K562 (cell line): ENCODE measurements at regions not wholly inside any gene's neighbourhood (a gene's known extent, or its start where the extent isn't known, plus 50 kb on each side); places are given as distances from the start of the nearest gene placed in this dataset.

Experiments
- ATAC-seq: fragments of 200-7000 bp; cut with Tn5 transposase; 3 replicates; pipeline ENCODE4 v1.9.1; 2020; ENCODE audit warnings: moderate library complexity
- BruUV-seq: library from RNA; stranded (reverse); fragments of 400-500 nt; replicated peaks from 2 replicates; lab custom pipeline; 2021; lab: Mats Ljungman, UMichigan
- CTCF ChIA-PET: fragments of 300-600 bp; formaldehyde crosslinking; extraction: SDS; loops from one replicate; lab custom pipeline; 2021; ENCODE audit warnings: low intra/inter-chr PET ratio; lab: Yijun Ruan, JAX
- POLR2A ChIA-PET: fragments of 300-600, 350-650 bp; sonication (Branson Sonifier 250); formaldehyde crosslinking; extraction: SDS; loops from one replicate; lab custom pipeline; 2021; ENCODE audit warnings: antibody characterized with exemption, inconsistent platforms; lab: Yijun Ruan, JAX
- DNase-seq, 4 experiments: peaks; one replicate each; pipeline versions ENCODE4 v3.0.0 to v3.0.0-alpha.2; 2011 to 2018; ENCODE audit warnings: low spot score in 3 of 4, mixed read lengths in 3 of 4; ENCODE audit errors: extremely low read depth in 1 of 4
- FAIRE-seq: peaks from 2 replicates; lab custom pipeline; 2011; peaks lifted over from hg19 to GRCh38; lab: Jason Lieb, UNC
- H2AFZ ChIP-seq: 2 replicates; pipeline ENCODE4 v1.6.0; 2011; ENCODE audit warnings: low read depth, low read length, control low read depth, inconsistent platforms
- H3K27ac ChIP-seq: fragments of 200-600 bp; 3 replicates; pipeline ENCODE4 v1.8.0; 2011; ENCODE audit warnings: low read depth, mild to moderate bottlenecking, control low read depth, inconsistent platforms, low read length, moderate library complexity, mixed read lengths; ENCODE audit errors: extremely low read depth
- H3K27me3 ChIP-seq, 2 experiments: fragments of 300-600 bp in 1 of 2; 2 replicates in 1 of 2; 3 replicates in 1 of 2; pipeline versions ENCODE4 v1.6.0 to v1.8.0; 2011; ENCODE audit warnings: inconsistent platforms in 2 of 2, low read length in 2 of 2, mild to moderate bottlenecking in 1 of 2, mixed read lengths in 1 of 2, moderate library complexity in 1 of 2; ENCODE audit not compliant: control insufficient read depth in 2 of 2, insufficient read depth in 2 of 2
- H3K36me3 ChIP-seq: fragments of 300-600 bp; 3 replicates; pipeline ENCODE4 v1.8.0; 2011; ENCODE audit warnings: mild to moderate bottlenecking, low read length, inconsistent platforms; ENCODE audit not compliant: control insufficient read depth, insufficient read depth
- H3K4me1 ChIP-seq, 2 experiments: fragments of 200-600 bp in 1 of 2; replicated peaks in 1 of 2; 2 replicates in 1 of 2; 3 replicates in 1 of 2; pipeline versions ENCODE4 v1.5.1 to v1.8.0; 2011; ENCODE audit warnings: inconsistent platforms in 2 of 2, low read length in 2 of 2, mild to moderate bottlenecking in 1 of 2, mixed read lengths in 1 of 2, moderate library complexity in 1 of 2; ENCODE audit not compliant: control insufficient read depth in 2 of 2, insufficient read depth in 2 of 2
- H3K4me2 ChIP-seq: 2 replicates; pipeline ENCODE4 v1.6.1; 2011; ENCODE audit warnings: low read length, control low read depth, inconsistent platforms, mixed read lengths; ENCODE audit not compliant: insufficient read depth
- H3K4me3 ChIP-seq: fragments of 200-600 bp; sonication (generic), shearing (Covaris generic); 2 replicates; pipeline ENCODE4 v1.5.1; 2016; ENCODE audit warnings: control low read depth, inconsistent platforms
- H3K79me2 ChIP-seq: fragments of 200-600 bp; 3 replicates; pipeline ENCODE4 v1.8.0; 2011; ENCODE audit warnings: low read length, inconsistent platforms; ENCODE audit not compliant: control insufficient read depth, insufficient read depth
- H3K9ac ChIP-seq, 2 experiments: 2 replicates each; pipeline versions ENCODE4 v1.6.0 to v1.6.1; 2011; ENCODE audit warnings: low read depth in 2 of 2, low read length in 2 of 2, control low read depth in 1 of 2, inconsistent platforms in 1 of 2, mild to moderate bottlenecking in 1 of 2, mixed read lengths in 1 of 2; ENCODE audit not compliant: insufficient read depth in 1 of 2
- H3K9me1 ChIP-seq: one replicate; pipeline ENCODE4 v1.6.0; 2011; ENCODE audit warnings: inconsistent platforms, mild to moderate bottlenecking, low read length, moderate library complexity; ENCODE audit not compliant: control insufficient read depth, insufficient read depth
- H3K9me3 ChIP-seq: replicated peaks from 2 replicates; pipeline ENCODE4 v1.5.1; 2011; ENCODE audit warnings: low read depth, low read length, inconsistent platforms; ENCODE audit not compliant: control insufficient read depth, insufficient read depth
- H4K20me1 ChIP-seq: replicated peaks from 2 replicates; pipeline ENCODE4 v1.6.1; 2011; ENCODE audit warnings: low read length, inconsistent platforms, mixed read lengths; ENCODE audit not compliant: control insufficient read depth, insufficient read depth
- AFF1 ChIP-seq, 2 experiments: fragments of 450-650 bp; IDR thresholded peaks; 2 replicates each; pipeline ENCODE4 v1.6.1; 2018; ENCODE audit warnings: mild to moderate bottlenecking in 2 of 2, low read depth in 1 of 2; ENCODE audit not compliant: partially characterized antibody in 2 of 2
- STAT6 ChIP-seq: sonication (generic); formaldehyde crosslinking; IDR thresholded peaks from 2 replicates; pipeline ENCODE4 v1.8.1; 2023; ENCODE audit warnings: mild to moderate bottlenecking, missing genetic modification reagents
- ZBTB26 ChIP-seq: fragments of 450-650 bp; formaldehyde crosslinking; IDR thresholded peaks from 2 replicates; pipeline ENCODE4 v1.4.0; 2022; ENCODE audit warnings: missing genetic modification characterization
- ZNF318 ChIP-seq, 2 experiments: fragments of 450-650 bp; IDR thresholded peaks; 2 replicates each; pipeline ENCODE4 v1.6.1; 2016; ENCODE audit warnings: mild to moderate bottlenecking in 2 of 2, borderline replicate concordance in 1 of 2, low read depth in 1 of 2, moderate library complexity in 1 of 2
- ZNF77 ChIP-seq: fragments of 250-450 bp; sonication (Bioruptor Pico); IDR thresholded peaks from 2 replicates; pipeline ENCODE4 v1.5.0; 2020
- in situ Hi-C: fragments of 300-500 bp; cut with MboI; formaldehyde crosslinking; loops from 4 replicates; pipeline ENCODE4 v1.15.0; 2018; ENCODE audit warnings: inconsistent platforms, mixed read lengths
- intact Hi-C: fragments of 100-400 bp; cut with micrococcal nuclease; formaldehyde crosslinking; loops from 2 replicates; pipeline ENCODE4 v1.14.2; 2022

- no peak for FAIRE-seq
- BruUV-seq, result no TSS peak
- POLR2A ChIA-PET, result no interaction called here
- TF ChIP-seq ZNF318 (IDR thresholded peaks at IDR 0.05; ENCODE audit: borderline replicate concordance in 1 of 2, low read depth in 1 of 2) (no peak), STAT6 (CRISPR knock-in tag) (no peak), ZNF77 (CRISPR knock-in tag) (no peak), AFF1 (IDR thresholded peaks at IDR 0.05; ENCODE audit: low read depth in 1 of 2, partially characterized antibody in 2 of 2) (no peak), ZBTB26 (CRISPR knock-in tag) (no peak)
Measured at GRCh38 chr3:144296808-144297207, 325.2 kb downstream of the DIPK2A start.

More at GRCh38 chr3:144296808-144297207, 325.2 kb downstream of the DIPK2A start:
- Histone ChIP-seq H2AFZ (no peak overlapping the region), H3K79me2 (no peaks in the 10 kb centered on the region), H3K4me3 (no peak overlapping the region), H3K9ac (no peak overlapping the region), H3K27ac (no peak overlapping the region), H3K27me3 (no peaks in the 10 kb centered on the region), H4K20me1 (no peaks in the 10 kb centered on the region), H3K4me1 (no peaks in the 10 kb centered on the region), H3K9me1 (no peaks in the 10 kb centered on the region), H3K9me3 (no peaks in the 10 kb centered on the region; the same call in 1 of the 2 replicates), H3K4me2 (no peak overlapping the region), H3K36me3 (no peaks in the 10 kb centered on the region)
- no peak for DNase-seq
- intact Hi-C loops, result no loop called here
- in situ Hi-C loops, result no loop called here
- CTCF ChIA-PET, result no interaction called here
- ATAC-seq, result no peak
